ENCODE measurements at regions not wholly inside any gene's neighbourhood (a gene's known extent, or its start where the extent isn't known, plus 50 kb on each side); places are given as distances from the start of the nearest gene placed in this dataset.

GRCh38 chr2:21693081-21693480, 569.3 kb downstream of the TDRD15 start:
- Histone ChIP-seq H4K20me1 (ENCODE audit: insufficient read depth, low read length) (no peaks in the 10 kb centered on the region), H3K4me1 (ENCODE audit: control insufficient read depth, insufficient read depth, low read length) (no peaks in the 10 kb centered on the region), H3K27ac (ENCODE audit: insufficient read depth, low read length) (no peak overlapping the region), H2BK15ac (ENCODE audit: low read depth, low read length) (no peak overlapping the region), H2BK120ac (ENCODE audit: low read depth, low read length) (no peak overlapping the region), H2AK5ac (ENCODE audit: low read depth, low read length) (no peak overlapping the region), H3K36me3 (ENCODE audit: control insufficient read depth, insufficient read depth, low read length) (no peaks in the 10 kb centered on the region), H3K4ac (ENCODE audit: low read depth, low read length) (no peak overlapping the region), H3K18ac (ENCODE audit: low read depth, low read length) (no peak overlapping the region), H3K9ac (ENCODE audit: low read depth, low read length) (no peak overlapping the region), H3K23ac (ENCODE audit: low read depth, low read length) (no peak overlapping the region), H2AFZ (replicated peaks; ENCODE audit: low read length, poor library complexity) (no peak overlapping the region), H3K79me1 (ENCODE audit: low read depth in 1 of 2, low read length in 2 of 2) (no peaks in the 10 kb centered on the region), H3K4me3 (ENCODE audit: insufficient read depth, low read depth, low read length) (no peak overlapping the region), H2AK9ac (replicated peaks; ENCODE audit: low read depth, low read length, poor library complexity) (no peak overlapping the region), H4K91ac (ENCODE audit: insufficient read depth, low read depth, low read length) (no peak overlapping the region), H3K9me3 (ENCODE audit: control insufficient read depth, insufficient read depth, low read length) (no peaks in the 10 kb centered on the region), H2BK5ac (ENCODE audit: low read depth, low read length, poor library complexity, severe bottlenecking) (no peak overlapping the region), H4K5ac (ENCODE audit: low read depth, low read length) (no peak overlapping the region), H3K4me2 (ENCODE audit: low read depth, low read length) (no peak overlapping the region), H3K27me3 (ENCODE audit: control insufficient read depth, insufficient read depth, low read length) (no peaks in the 10 kb centered on the region), H4K8ac (ENCODE audit: low read depth in 2 of 2, low read length in 2 of 2) (no peak overlapping the region), H3K56ac (ENCODE audit: extremely low read depth, insufficient read depth, low read length) (no peak overlapping the region), H2BK20ac (ENCODE audit: low read depth, low read length) (no peak overlapping the region), H3K14ac (replicated peaks; ENCODE audit: low read depth, low read length) (no peak overlapping the region), H3K9me1 (ENCODE audit: insufficient read depth, low read length) (no peaks in the 10 kb centered on the region)
- intact Hi-C loops (cut with micrococcal nuclease) = no loop called here
- CTCF ChIA-PET = no interaction called here
- POLR2A ChIA-PET (ENCODE audit: unreplicated experiment) = no interaction called here
- in situ Hi-C loops (cut with MboI; ENCODE audit: low sequenced_read_pairs) = no loop called here
- no TSS peak for BruUV-seq (replicated peaks)
- no peak for DNase-seq
- dilution Hi-C loops (cut with HindIII; ENCODE audit: low sequenced_read_pairs, unreplicated experiment) = no loop called here
- ATAC-seq (ENCODE audit: low read depth) = no peak
- TF ChIP-seq RFX5 (IDR thresholded peaks at IDR 0.05; ENCODE audit: low read depth, low read length) (no peak), MXI1 (IDR thresholded peaks at IDR 0.05; ENCODE audit: borderline replicate concordance, low read depth, low read length) (no peak)

Data from IMR-90 (cell line).